Panc1 (cell line): ENCODE measurements at regions not wholly inside any gene's neighbourhood (a gene's known extent, or its start where the extent isn't known, plus 50 kb on each side); places are given as distances from the start of the nearest gene placed in this dataset.

Experiments
- ATAC-seq: fragments of 200-7000 bp; cut with Tn5 transposase; 2 replicates; pipeline ENCODE4 v1.9.1; 2020; ENCODE audit warnings: mild to moderate bottlenecking, moderate library complexity
- BruUV-seq: library from RNA; stranded (reverse); fragments of 400-500 nt; replicated peaks from 2 replicates; lab custom pipeline; 2021; lab: Mats Ljungman, UMichigan
- CTCF ChIA-PET: fragments of 300-600 bp; sonication (Branson Sonifier 250); formaldehyde crosslinking; loops from one replicate; lab custom pipeline; 2022; ENCODE audit warnings: antibody characterized with exemption; lab: Charles Lee
- POLR2A ChIA-PET: fragments of 300-600 bp; sonication (Branson Sonifier 250); formaldehyde crosslinking; loops from one replicate; lab custom pipeline; 2022; ENCODE audit warnings: antibody characterized with exemption; lab: Charles Lee
- DNase-seq: peaks from one replicate; pipeline ENCODE4 v3.0.0-alpha.2; 2010; ENCODE audit warnings: low read depth, low spot score
- H3K27ac ChIP-seq: 2 replicates; pipeline ENCODE4 v1.5.1; 2011; ENCODE audit warnings: mild to moderate bottlenecking, low read length, inconsistent platforms
- H3K27me3 ChIP-seq: fragments of 200-500 bp; sonication (Bioruptor generic); 2 replicates; pipeline ENCODE4 v1.6.0; 2014; ENCODE audit warnings: low read length, inconsistent platforms; ENCODE audit not compliant: control insufficient read depth, insufficient read depth
- H3K36me3 ChIP-seq: fragments of 200-500 bp; sonication (Bioruptor generic); 2 replicates; pipeline ENCODE4 v1.5.1; 2014; ENCODE audit warnings: inconsistent platforms, mild to moderate bottlenecking, low read length, moderate library complexity; ENCODE audit not compliant: control insufficient read depth, insufficient read depth
- H3K4me1 ChIP-seq: 2 replicates; pipeline ENCODE4 v1.5.1; 2011; ENCODE audit warnings: inconsistent platforms, mild to moderate bottlenecking, low read length, moderate library complexity; ENCODE audit not compliant: control insufficient read depth, insufficient read depth
- H3K4me3 ChIP-seq, 2 experiments: 2 replicates each; pipeline ENCODE4 v1.5.1; 2011 to 2012; ENCODE audit warnings: low read depth in 2 of 2, low read length in 2 of 2, mild to moderate bottlenecking in 2 of 2, inconsistent platforms in 1 of 2, moderate library complexity in 1 of 2
- H3K9me3 ChIP-seq: fragments of 200-500 bp; sonication (Bioruptor generic); 2 replicates; pipeline ENCODE4 v1.5.1; 2014; ENCODE audit warnings: low read depth, mild to moderate bottlenecking, inconsistent platforms, low read length, moderate library complexity; ENCODE audit not compliant: control insufficient read depth, insufficient read depth
- POLR2AphosphoS5 ChIP-seq: IDR thresholded peaks from 2 replicates; pipeline ENCODE4 v1.6.1; 2012; ENCODE audit warnings: mild to moderate bottlenecking, low read depth, low read length, moderate library complexity
- SIN3A ChIP-seq: IDR thresholded peaks from 2 replicates; pipeline ENCODE4 v1.6.1; 2012; ENCODE audit warnings: low read depth, mild to moderate bottlenecking, low read length, moderate library complexity, borderline replicate concordance; ENCODE audit not compliant: insufficient read depth
- TCF7L2 ChIP-seq: IDR thresholded peaks from 2 replicates; pipeline ENCODE4 v1.6.1; 2011; ENCODE audit warnings: mild to moderate bottlenecking, low read depth, low read length, inconsistent platforms
- in situ Hi-C: cut with HindIII; loops from 2 replicates; pipeline ENCODE4 v1.10.0; 2016; ENCODE audit warnings: low sequenced_read_pairs, low pct_unique_long_range_greater_than_20kb
- intact Hi-C: fragments of 100-400 bp; cut with micrococcal nuclease; formaldehyde crosslinking; loops from one replicate; pipeline ENCODE4 v1.10.0; 2022; ENCODE audit not compliant: unreplicated experiment
- TF ChIP-seq, protein P1 (sequence below), 2 experiments: IDR thresholded peaks; 2 replicates each; pipeline ENCODE4 v1.6.1; 2011 to 2012; ENCODE audit warnings: low read depth in 2 of 2, control low read depth in 1 of 2, low read length in 1 of 2, mild to moderate bottlenecking in 1 of 2, moderate library complexity in 1 of 2; ENCODE audit not compliant: insufficient read depth in 1 of 2
- TF ChIP-seq, protein P2 (sequence below): fragments of 450-650 bp; IDR thresholded peaks from 2 replicates; pipeline ENCODE4 v1.5.1; 2017; ENCODE audit warnings: mild to moderate bottlenecking

DNA sequence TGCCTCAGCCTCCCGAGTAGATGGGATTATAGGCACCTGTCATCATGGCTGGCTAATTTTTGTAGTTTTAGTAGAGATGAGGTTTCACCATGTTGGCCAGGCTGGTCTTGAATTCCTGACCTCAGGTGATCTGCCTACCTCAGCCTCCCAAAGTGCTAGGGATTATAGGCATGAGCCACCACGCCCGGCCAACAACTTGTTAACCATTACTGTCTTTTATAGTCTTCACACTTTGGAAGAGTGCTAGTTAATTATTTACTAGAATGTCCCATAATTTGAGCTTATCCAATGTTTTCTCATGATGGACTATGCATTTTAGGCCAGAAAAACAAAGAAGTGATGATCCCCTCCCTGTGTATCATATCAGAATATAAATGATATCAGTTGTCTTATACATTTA, 288.6 kb upstream of the CBLB start:
- Histone ChIP-seq H3K27me3 (no peaks in the 10 kb centered on the region), H3K4me1 (no peaks in the 10 kb centered on the region), H3K9me3 (no peaks in the 10 kb centered on the region), H3K27ac (no peak overlapping the region), H3K4me3 (no peak overlapping the region), H3K36me3 (no peaks in the 10 kb centered on the region)
- intact Hi-C loops (no loop called here), in situ Hi-C loops (no loop called here)
- POLR2A ChIA-PET = no interaction called here
- CTCF ChIA-PET = no interaction called here
- no peak for DNase-seq
- no peak for ATAC-seq
- TF ChIP-seq, protein P1, sequence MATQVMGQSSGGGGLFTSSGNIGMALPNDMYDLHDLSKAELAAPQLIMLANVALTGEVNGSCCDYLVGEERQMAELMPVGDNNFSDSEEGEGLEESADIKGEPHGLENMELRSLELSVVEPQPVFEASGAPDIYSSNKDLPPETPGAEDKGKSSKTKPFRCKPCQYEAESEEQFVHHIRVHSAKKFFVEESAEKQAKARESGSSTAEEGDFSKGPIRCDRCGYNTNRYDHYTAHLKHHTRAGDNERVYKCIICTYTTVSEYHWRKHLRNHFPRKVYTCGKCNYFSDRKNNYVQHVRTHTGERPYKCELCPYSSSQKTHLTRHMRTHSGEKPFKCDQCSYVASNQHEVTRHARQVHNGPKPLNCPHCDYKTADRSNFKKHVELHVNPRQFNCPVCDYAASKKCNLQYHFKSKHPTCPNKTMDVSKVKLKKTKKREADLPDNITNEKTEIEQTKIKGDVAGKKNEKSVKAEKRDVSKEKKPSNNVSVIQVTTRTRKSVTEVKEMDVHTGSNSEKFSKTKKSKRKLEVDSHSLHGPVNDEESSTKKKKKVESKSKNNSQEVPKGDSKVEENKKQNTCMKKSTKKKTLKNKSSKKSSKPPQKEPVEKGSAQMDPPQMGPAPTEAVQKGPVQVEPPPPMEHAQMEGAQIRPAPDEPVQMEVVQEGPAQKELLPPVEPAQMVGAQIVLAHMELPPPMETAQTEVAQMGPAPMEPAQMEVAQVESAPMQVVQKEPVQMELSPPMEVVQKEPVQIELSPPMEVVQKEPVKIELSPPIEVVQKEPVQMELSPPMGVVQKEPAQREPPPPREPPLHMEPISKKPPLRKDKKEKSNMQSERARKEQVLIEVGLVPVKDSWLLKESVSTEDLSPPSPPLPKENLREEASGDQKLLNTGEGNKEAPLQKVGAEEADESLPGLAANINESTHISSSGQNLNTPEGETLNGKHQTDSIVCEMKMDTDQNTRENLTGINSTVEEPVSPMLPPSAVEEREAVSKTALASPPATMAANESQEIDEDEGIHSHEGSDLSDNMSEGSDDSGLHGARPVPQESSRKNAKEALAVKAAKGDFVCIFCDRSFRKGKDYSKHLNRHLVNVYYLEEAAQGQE (IDR thresholded peaks at IDR 0.05; ENCODE audit: insufficient read depth in 1 of 2, low read depth in 2 of 2, low read length in 1 of 2) = no peak
- no peak for TF ChIP-seq TCF7L2
- no peak for TF ChIP-seq POLR2AphosphoS5
- TF ChIP-seq, protein P2, sequence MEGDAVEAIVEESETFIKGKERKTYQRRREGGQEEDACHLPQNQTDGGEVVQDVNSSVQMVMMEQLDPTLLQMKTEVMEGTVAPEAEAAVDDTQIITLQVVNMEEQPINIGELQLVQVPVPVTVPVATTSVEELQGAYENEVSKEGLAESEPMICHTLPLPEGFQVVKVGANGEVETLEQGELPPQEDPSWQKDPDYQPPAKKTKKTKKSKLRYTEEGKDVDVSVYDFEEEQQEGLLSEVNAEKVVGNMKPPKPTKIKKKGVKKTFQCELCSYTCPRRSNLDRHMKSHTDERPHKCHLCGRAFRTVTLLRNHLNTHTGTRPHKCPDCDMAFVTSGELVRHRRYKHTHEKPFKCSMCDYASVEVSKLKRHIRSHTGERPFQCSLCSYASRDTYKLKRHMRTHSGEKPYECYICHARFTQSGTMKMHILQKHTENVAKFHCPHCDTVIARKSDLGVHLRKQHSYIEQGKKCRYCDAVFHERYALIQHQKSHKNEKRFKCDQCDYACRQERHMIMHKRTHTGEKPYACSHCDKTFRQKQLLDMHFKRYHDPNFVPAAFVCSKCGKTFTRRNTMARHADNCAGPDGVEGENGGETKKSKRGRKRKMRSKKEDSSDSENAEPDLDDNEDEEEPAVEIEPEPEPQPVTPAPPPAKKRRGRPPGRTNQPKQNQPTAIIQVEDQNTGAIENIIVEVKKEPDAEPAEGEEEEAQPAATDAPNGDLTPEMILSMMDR = no peak
- no peak for TF ChIP-seq SIN3A
- BruUV-seq = no TSS peak

DNA sequence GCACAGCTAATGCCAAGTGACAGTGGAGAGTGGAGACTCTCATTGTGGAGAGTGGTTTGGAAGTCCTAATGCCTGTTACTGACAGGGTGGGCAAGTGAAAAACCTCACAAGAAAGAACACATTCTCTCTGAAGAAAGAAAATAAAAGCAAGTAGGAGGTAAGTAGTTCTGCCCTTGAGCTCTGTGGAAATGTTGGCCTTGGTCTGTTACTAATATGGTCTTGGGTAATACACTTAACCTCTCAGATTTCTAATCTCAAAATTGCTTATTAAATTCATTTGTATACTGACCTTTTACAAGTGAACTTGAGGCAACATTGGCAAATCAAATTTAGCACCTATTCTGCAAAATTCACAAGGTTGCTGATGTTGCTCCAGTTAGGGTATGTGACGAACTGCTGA, 291.6 kb upstream of the CBLB start:
- H3K36me3 ChIP-seq = no peaks in the 10 kb centered on the region
- ChIA-PET CTCF (no interaction called here), POLR2A (no interaction called here)
- H3K4me3 ChIP-seq = no peak overlapping the region
- no peak for DNase-seq
- H3K27ac ChIP-seq = no peak overlapping the region
- no TSS peak for BruUV-seq
- H3K27me3 ChIP-seq = no peaks in the 10 kb centered on the region
- in situ Hi-C loops (no loop called here), intact Hi-C loops (no loop called here)
- H3K4me1 ChIP-seq = no peaks in the 10 kb centered on the region
- no peaks in the 10 kb centered on the region for H3K9me3 ChIP-seq
- ATAC-seq = no peak
- TF ChIP-seq, protein P2 = no peak
- TF ChIP-seq SIN3A (no peak), POLR2AphosphoS5 (no peak), TCF7L2 (no peak)
- TF ChIP-seq, protein P1 (IDR thresholded peaks at IDR 0.05; ENCODE audit: insufficient read depth in 1 of 2, low read depth in 2 of 2, low read length in 1 of 2) = no peak
